ENCODE measurements at regions not wholly inside any gene's neighbourhood (a gene's known extent, or its start where the extent isn't known, plus 50 kb on each side); places are given as distances from the start of the nearest gene placed in this dataset.

GRCh38 chr5:99936911-99937310 is 598.3 kb upstream of the FAM174A start:
- Histone ChIP-seq H3K27me3 (ENCODE audit: control insufficient read depth in 3 of 3, insufficient read depth in 3 of 3, low read length in 2 of 3) (no peaks in the 10 kb centered on the region), H3K36me3 (ENCODE audit: control insufficient read depth in 4 of 4, insufficient read depth in 4 of 4, low read length in 4 of 4) (no peaks in the 10 kb centered on the region), H3K4me1 (ENCODE audit: control insufficient read depth in 5 of 5, insufficient read depth in 5 of 5, low read length in 5 of 5) (no peaks in the 10 kb centered on the region), H3K9ac (ENCODE audit: insufficient read depth in 1 of 2, low read length in 2 of 2) (no peak overlapping the region), H3K27ac (ENCODE audit: low read depth in 1 of 2, low read length in 1 of 2) (no peak overlapping the region), H3K4me3 (no peak overlapping the region), H3K9me3 (ENCODE audit: control insufficient read depth in 4 of 4, insufficient read depth in 3 of 4, low read length in 3 of 4) (no peaks in the 10 kb centered on the region)
- ATAC-seq (ENCODE audit: insufficient read depth, low FRiP score) = no peak
- 0 to 44% methylated on average over 1 of the region's 1 CpG for WGBS, 2 donors
- DNase-seq = no peak
- no peak for TF ChIP-seq CTCF (IDR thresholded peaks at IDR 0.05; ENCODE audit: control extremely low read depth, extremely low read depth)

- no peak for TF ChIP-seq CTCF (IDR thresholded peaks at IDR 0.05; ENCODE audit: control extremely low read depth, extremely low read depth)
- no peak for DNase-seq
- H3K27ac ChIP-seq (ENCODE audit: low read depth in 1 of 2, low read length in 1 of 2) = no peak overlapping the region
- no peaks in the 10 kb centered on the region for H3K36me3 ChIP-seq (ENCODE audit: control insufficient read depth in 4 of 4, insufficient read depth in 4 of 4, low read length in 4 of 4)
- H3K9me3 ChIP-seq (ENCODE audit: control insufficient read depth in 4 of 4, insufficient read depth in 3 of 4, low read length in 3 of 4) = peaks cover 0 to 4% (median 0%) of the 10 kb centered on the region in 4 donors
- no peak for ATAC-seq (ENCODE audit: insufficient read depth, low FRiP score)
- H3K9ac ChIP-seq (ENCODE audit: insufficient read depth in 1 of 2, low read length in 2 of 2) = no peak overlapping the region
- no peaks in the 10 kb centered on the region for H3K27me3 ChIP-seq (ENCODE audit: control insufficient read depth in 3 of 3, insufficient read depth in 3 of 3, low read length in 2 of 3)
- H3K4me3 ChIP-seq = no peak overlapping the region
- H3K4me1 ChIP-seq (ENCODE audit: control insufficient read depth in 5 of 5, insufficient read depth in 5 of 5, low read length in 5 of 5) = no peaks in the 10 kb centered on the region
Observed at GRCh38 chr5:99929806-99930135, 605.4 kb upstream of the FAM174A start.

- no peak for DNase-seq
- no peaks in the 10 kb centered on the region for H3K27me3 ChIP-seq (ENCODE audit: control insufficient read depth in 3 of 3, insufficient read depth in 3 of 3, low read length in 2 of 3)
- TF ChIP-seq CTCF (IDR thresholded peaks at IDR 0.05; ENCODE audit: control extremely low read depth, extremely low read depth) = no peak
- H3K36me3 ChIP-seq (ENCODE audit: control insufficient read depth in 4 of 4, insufficient read depth in 4 of 4, low read length in 4 of 4) = no peaks in the 10 kb centered on the region
- no peak overlapping the region for H3K27ac ChIP-seq (ENCODE audit: low read depth in 1 of 2, low read length in 1 of 2)
- H3K9me3 ChIP-seq (ENCODE audit: control insufficient read depth in 4 of 4, insufficient read depth in 3 of 4, low read length in 3 of 4) = peaks cover 0 to 4% (median 0%) of the 10 kb centered on the region in 4 donors
- no peak overlapping the region for H3K4me3 ChIP-seq
- WGBS, 2 donors = 86 to 97% methylated on average over 2 of the region's 2 CpGs
- ATAC-seq (ENCODE audit: insufficient read depth, low FRiP score) = no peak
- no peaks in the 10 kb centered on the region for H3K4me1 ChIP-seq (ENCODE audit: control insufficient read depth in 5 of 5, insufficient read depth in 5 of 5, low read length in 5 of 5)
- H3K9ac ChIP-seq (ENCODE audit: insufficient read depth in 1 of 2, low read length in 2 of 2) = no peak overlapping the region
Observed at GRCh38 chr5:99929067-99929805, 605.9 kb upstream of the FAM174A start.

GRCh38 chr5:99928490-99928889 is 606.7 kb upstream of the FAM174A start:
- Histone ChIP-seq H3K9ac (ENCODE audit: insufficient read depth in 1 of 2, low read length in 2 of 2) (no peak overlapping the region), H3K27ac (ENCODE audit: low read depth in 1 of 2, low read length in 1 of 2) (no peak overlapping the region), H3K27me3 (ENCODE audit: control insufficient read depth in 3 of 3, insufficient read depth in 3 of 3, low read length in 2 of 3) (no peaks in the 10 kb centered on the region), H3K9me3 (ENCODE audit: control insufficient read depth in 4 of 4, insufficient read depth in 3 of 4, low read length in 3 of 4) (peaks cover 0 to 4% (median 0%) of the 10 kb centered on the region in 4 donors), H3K4me1 (ENCODE audit: control insufficient read depth in 5 of 5, insufficient read depth in 5 of 5, low read length in 5 of 5) (peaks cover 0 to 1% (median 0%) of the 10 kb centered on the region in 5 donors), H3K36me3 (ENCODE audit: control insufficient read depth in 4 of 4, insufficient read depth in 4 of 4, low read length in 4 of 4) (no peaks in the 10 kb centered on the region), H3K4me3 (no peak overlapping the region)
- WGBS, 2 donors = 85% methylated on average over 4 of the region's 4 CpGs
- ATAC-seq (ENCODE audit: insufficient read depth, low FRiP score) (no peak), DNase-seq (no peak)
- no peak for TF ChIP-seq CTCF (IDR thresholded peaks at IDR 0.05; ENCODE audit: control extremely low read depth, extremely low read depth)

Data from lung (tissue), 11 donors.